ENCODE measurements at regions not wholly inside any gene's neighbourhood (a gene's known extent, or its start where the extent isn't known, plus 50 kb on each side); places are given as distances from the start of the nearest gene placed in this dataset.

GRCh38 chr2:45127321-45127720 is 118.1 kb upstream of the SIX2 start:
- no peak for TF ChIP-seq CTCF (IDR thresholded peaks at IDR 0.05 in 8 of 11, conservative IDR thresholded peaks at IDR 0.05 in 3 of 11)
- TF ChIP-seq POLR2A (IDR thresholded peaks at IDR 0.05): no peak
- TF ChIP-seq POLR2AphosphoS5 (IDR thresholded peaks at IDR 0.05): no peak

All from spleen (tissue), 7 donors.